Activated CD8-positive, alpha-beta T cell treated with anti-CD3 and anti-CD28 coated beads, Interleukin-2, amount 10 ng/mL, durations not matched to agents 7 days and 5 days (primary cell): ENCODE measurements at regions not wholly inside any gene's neighbourhood (a gene's known extent, or its start where the extent isn't known, plus 50 kb on each side); places are given as distances from the start of the nearest gene placed in this dataset.

Experiments used
- ATAC-seq: fragments of 150-1000 bp; cut with Tn5 transposase; one replicate; pipeline ENCODE4 v1.10.0; 2021; ENCODE audit warnings: moderate library complexity
- CTCF ChIA-PET: fragments of 350-600 bp; sonication (Branson Sonifier 250); formaldehyde crosslinking; loops from one replicate; lab custom pipeline; 2021; ENCODE audit warnings: antibody characterized with exemption; lab: Charles Lee
- POLR2A ChIA-PET: fragments of 350-600 bp; sonication (Branson Sonifier 250); formaldehyde crosslinking; loops from one replicate; lab custom pipeline; 2021; ENCODE audit warnings: antibody characterized with exemption; lab: Charles Lee
- DNase-seq: peaks from one replicate; pipeline ENCODE4 v3.0.0-alpha.2; 2020
- H3K27ac Mint-ChIP-seq: one replicate; pipeline ENCODE4 v1.8.0; 2021; ENCODE audit warnings: mild to moderate bottlenecking, mixed read lengths
- H3K27me3 Mint-ChIP-seq: one replicate; pipeline ENCODE4 v1.8.0; 2021; ENCODE audit warnings: low read depth, mixed read lengths
- H3K36me3 Mint-ChIP-seq: one replicate; pipeline ENCODE4 v1.8.0; 2021; ENCODE audit warnings: low read depth, mixed read lengths
- H3K4me1 Mint-ChIP-seq: one replicate; pipeline ENCODE4 v1.8.0; 2021; ENCODE audit warnings: low read depth, mixed read lengths
- H3K4me3 Mint-ChIP-seq: one replicate; pipeline ENCODE4 v1.8.0; 2021; ENCODE audit warnings: mild to moderate bottlenecking, mixed read lengths
- H3K9me3 Mint-ChIP-seq: one replicate; pipeline ENCODE4 v1.8.0; 2022; ENCODE audit warnings: mixed read lengths; ENCODE audit not compliant: insufficient read depth

- H3K27ac Mint-ChIP-seq: no peak overlapping the region
- no peaks in the 10 kb centered on the region for H3K9me3 Mint-ChIP-seq
- ChIA-PET POLR2A (no interaction called here), CTCF (no interaction called here)
- ATAC-seq: no peak
- no peak overlapping the region for H3K4me3 Mint-ChIP-seq
- no peaks in the 10 kb centered on the region for H3K4me1 Mint-ChIP-seq
- DNase-seq: no peak
- no peaks in the 10 kb centered on the region for H3K36me3 Mint-ChIP-seq
- H3K27me3 Mint-ChIP-seq: no peaks in the 10 kb centered on the region
Observed at GRCh38 chr11:100631316-100631715, 55.8 kb upstream of the ARHGAP42 start.

- no peaks in the 10 kb centered on the region for H3K36me3 Mint-ChIP-seq
- H3K27ac Mint-ChIP-seq: no peak overlapping the region
- H3K4me3 Mint-ChIP-seq: no peak overlapping the region
- ATAC-seq (no peak), DNase-seq (no peak)
- ChIA-PET CTCF (no interaction called here), POLR2A (no interaction called here)
- no peaks in the 10 kb centered on the region for H3K4me1 Mint-ChIP-seq
- H3K27me3 Mint-ChIP-seq: no peaks in the 10 kb centered on the region
- no peaks in the 10 kb centered on the region for H3K9me3 Mint-ChIP-seq
Observed at GRCh38 chr11:100632941-100633452, 54.1 kb upstream of the ARHGAP42 start.

DNA sequence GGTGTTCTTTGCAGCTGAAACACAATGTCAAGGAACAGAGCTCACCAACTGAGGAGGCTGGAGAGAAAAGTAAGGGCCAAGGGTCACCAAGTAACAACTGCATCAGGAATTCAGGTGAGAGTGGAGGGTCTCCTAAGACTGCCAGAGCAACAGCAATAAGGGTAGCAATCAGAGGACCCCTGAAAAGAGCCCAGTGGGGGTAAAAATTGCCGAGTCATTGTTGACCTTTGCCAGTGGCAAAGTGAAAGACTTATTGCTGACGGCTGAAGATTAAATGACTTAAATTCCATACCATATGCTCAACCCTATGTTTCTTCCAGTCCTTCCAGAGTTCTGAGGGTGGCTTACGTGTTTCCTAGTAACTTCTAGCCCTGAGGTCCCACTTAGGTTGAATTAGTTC, 51.9 kb upstream of the ARHGAP42 start:
- POLR2A ChIA-PET: no interaction called here
- no peaks in the 10 kb centered on the region for H3K9me3 Mint-ChIP-seq
- no peaks in the 10 kb centered on the region for H3K4me1 Mint-ChIP-seq
- H3K27ac Mint-ChIP-seq: no peak overlapping the region
- H3K4me3 Mint-ChIP-seq: no peak overlapping the region
- no peaks in the 10 kb centered on the region for H3K27me3 Mint-ChIP-seq
- no peaks in the 10 kb centered on the region for H3K36me3 Mint-ChIP-seq
- ATAC-seq: no peak
- DNase-seq: no peak
- CTCF ChIA-PET: no interaction called here

- H3K4me3 Mint-ChIP-seq: no peak overlapping the region
- POLR2A ChIA-PET: no interaction called here
- H3K9me3 Mint-ChIP-seq: no peaks in the 10 kb centered on the region
- DNase-seq: no peak
- H3K27me3 Mint-ChIP-seq: no peaks in the 10 kb centered on the region
- H3K36me3 Mint-ChIP-seq: no peaks in the 10 kb centered on the region
- CTCF ChIA-PET: no interaction called here
- H3K4me1 Mint-ChIP-seq: no peaks in the 10 kb centered on the region
- no peak overlapping the region for H3K27ac Mint-ChIP-seq
- no peak for ATAC-seq
Observed at GRCh38 chr11:100636536-100636935, 50.6 kb upstream of the ARHGAP42 start.
